GM21576 (cell line): ENCODE measurements at regions not wholly inside any gene's neighbourhood (a gene's known extent, or its start where the extent isn't known, plus 50 kb on each side); places are given as distances from the start of the nearest gene placed in this dataset.

ENCODE experiments used
- ATAC-seq: cut with Tn5 transposase; IDR thresholded peaks from one replicate; pipeline ENCODE4 v1.9.1; 2021; ENCODE audit warnings: mild to moderate bottlenecking, moderate library complexity; ENCODE audit not compliant: unreplicated experiment

DNA sequence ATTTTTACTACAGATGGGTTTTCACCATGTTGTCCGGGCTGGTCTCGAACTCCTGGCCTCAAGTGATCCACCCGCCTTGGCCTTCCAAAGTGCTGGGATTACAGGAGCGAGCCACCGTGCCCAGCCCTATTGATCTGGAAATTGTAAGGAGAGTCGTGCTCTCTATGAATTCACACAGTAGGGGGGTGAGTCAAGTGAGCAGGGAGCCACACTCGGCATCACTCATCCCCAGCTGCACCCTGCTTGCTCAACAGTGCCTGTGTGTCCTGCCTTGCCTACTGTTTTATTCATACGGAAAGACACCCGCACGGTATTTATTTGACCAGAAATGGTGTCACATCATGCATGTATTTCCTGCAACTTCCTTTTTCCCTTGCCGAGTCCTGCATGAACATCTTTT, 157.2 kb upstream of the FOXF1 start:
- no peak for ATAC-seq

DNA sequence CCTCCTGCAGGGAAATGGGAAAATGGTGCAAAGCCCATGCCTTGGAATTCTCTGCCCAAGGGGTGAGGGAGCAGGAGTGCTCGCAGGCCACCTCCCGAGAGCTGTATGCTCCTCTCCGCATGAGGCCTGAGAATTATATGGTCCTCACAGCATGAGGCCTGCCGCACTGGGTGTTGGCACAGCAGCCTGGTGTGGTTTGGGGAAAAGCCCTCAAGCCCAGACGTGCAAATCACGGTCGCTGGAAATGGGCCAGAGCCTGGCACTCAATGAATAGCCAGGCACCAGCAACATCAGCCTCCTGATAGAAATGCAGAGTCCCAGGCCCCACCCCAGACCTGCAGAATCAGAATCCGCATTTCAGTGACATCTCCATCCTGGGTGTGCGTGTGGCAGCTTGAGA, 156.4 kb upstream of the FOXF1 start:
- ATAC-seq, result no peak

DNA sequence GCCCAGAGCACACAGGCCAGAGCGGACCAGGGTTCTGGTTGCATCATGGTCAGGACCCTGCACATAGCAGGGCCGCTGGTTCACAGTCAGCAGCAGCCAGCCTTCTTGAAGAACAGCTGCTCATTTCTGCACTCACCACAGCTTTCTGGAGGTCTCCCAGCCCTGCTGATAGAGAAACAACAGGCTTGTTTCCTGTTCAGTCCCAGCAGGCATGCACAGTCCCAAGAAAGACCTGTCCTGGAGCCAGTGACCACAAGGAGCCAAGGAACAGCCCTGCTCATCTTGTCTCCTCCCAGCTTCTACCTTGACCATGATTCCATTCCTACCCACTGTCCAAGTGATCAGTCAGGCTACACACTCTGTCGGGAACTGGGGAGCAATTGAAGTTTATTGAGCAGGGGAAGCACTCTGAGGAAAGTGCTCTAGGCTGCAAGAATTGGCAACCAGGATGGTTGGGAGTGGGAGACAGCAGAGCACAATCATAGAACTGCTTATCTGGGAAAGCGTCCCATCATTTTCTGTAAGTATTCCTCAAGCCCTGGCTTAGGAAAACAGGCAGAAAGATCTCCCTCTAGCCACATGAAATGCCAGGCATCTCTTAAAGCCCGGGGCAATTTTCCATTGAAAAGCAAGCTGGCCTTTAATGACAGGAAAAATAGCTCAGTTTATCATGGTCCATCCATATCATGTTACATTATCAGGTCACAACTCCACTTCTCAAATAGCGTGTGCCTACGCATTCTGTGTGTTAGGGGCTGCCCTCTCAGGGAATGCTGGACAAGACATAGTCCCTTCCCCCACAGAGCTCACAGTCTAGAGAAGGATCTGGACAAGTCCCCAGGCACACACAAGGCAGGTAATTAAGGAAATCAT, 155.4 kb upstream of the FOXF1 start:
- ATAC-seq, result no peak

DNA sequence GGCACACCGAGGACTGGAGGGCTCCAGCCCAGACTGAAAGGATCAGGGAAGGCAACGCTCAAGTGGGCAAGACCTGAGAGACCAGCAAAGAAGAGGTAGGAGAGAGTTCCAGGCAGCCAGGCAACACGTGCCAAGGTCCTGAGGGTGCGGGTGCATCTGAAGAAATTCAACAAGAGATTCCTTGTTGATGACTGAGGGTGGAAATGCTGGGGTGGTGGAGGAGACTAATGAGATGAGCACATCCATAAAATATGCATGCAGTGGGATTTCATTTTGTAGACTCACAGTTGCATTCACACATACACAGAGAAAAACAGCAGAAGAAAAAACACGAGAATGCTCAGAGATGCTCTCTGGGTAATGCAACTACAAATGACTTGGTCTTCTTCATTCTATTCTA, 154.8 kb upstream of the FOXF1 start:
- ATAC-seq, result no peak

DNA sequence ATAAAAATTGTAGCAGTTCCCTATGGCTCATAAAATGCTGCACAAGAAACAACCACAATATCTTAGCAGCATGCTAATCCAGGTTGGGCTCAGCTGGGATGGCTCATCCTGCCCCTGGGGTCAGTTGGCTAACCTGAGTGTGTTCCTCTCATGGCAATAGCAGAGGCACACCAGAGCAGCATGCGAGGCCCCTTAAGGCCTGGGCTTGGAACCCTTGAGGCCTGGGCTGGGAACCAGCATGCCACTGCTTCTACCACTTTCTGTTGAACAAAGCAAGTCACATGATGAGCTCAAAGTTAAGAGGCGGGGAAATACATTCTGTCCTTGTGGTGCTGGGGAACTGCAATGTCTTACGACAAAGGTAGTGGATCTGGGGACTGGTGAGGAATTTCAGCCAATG, 154.4 kb upstream of the FOXF1 start:
- no peak for ATAC-seq

DNA sequence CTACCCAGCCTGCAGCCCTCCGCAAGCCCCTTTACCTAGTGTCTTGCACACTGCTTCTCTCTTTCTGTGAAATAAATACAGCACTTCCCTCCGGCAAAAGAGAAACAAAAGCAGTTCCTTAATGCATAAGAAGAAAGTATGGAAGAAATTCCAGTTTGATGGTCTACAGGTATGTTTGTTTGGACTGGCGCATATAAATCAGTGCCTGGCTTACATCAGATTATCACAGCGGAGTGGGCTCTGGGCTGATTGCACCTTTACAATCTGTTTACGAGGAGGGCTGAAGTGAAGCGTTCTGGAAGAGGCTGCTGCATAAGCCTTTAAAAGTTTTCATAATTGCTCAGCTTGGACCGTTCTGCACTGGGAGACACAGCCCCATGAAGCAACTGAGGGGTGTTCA, 153.5 kb upstream of the FOXF1 start:
- ATAC-seq, result no peak

DNA sequence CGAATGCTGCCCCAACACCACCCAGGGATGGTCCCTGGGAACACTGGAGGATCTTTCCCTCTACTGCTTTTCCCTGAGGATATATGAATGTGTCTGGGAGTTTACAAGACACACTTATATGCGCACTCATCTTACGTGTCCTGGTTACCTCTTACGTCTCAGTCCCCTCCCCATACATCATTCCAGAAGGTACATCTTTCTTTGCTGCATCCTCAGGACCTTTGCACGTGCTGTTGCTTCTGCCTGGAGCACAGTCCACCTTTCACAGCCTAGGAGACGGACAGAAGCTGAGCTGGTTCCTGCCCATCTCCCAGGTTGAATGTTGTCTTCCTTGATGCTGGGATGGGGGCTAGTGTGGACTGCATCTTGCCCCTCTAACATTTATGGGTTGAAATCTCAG, 153.0 kb upstream of the FOXF1 start:
- ATAC-seq, result no peak

DNA sequence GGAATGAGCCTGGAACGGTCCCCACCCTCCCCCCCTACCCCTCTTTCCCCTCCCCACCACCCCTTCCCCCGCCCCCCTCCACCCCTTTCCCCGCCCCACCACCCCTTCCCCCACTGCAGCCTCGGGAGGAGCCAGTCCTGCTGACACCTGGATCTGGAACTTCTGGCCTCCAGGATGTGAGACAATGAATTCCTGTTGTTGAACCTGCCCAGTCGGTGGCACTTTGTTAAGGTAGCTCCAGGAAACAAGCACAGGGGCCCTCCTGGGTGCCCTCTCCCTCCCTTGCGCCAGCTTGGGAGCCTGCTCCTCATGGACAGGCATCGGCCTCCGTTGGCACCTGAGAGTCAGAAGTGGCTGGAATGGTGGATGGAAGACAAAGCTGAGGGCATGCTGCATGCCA, 152.4 kb upstream of the FOXF1 start:
- ATAC-seq, result no peak

DNA sequence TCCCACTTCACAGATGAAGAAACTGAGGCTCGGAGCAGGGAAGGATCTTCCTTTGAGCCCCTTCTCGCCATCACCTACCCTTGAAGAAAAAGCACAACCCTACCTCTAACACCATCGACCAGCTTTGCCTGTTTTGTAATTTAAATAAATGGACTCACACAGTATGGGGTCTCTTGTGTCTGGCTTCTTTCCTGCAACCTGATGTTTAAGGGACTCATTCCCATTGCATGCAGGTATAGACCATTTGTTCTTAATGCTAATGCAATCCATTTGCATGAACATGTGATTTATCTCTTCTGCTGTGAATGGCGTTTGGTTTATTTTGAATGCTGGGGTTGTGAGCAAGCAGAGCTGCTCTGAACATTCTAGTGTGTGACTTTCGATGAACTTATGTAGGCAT, 150.8 kb upstream of the FOXF1 start:
- ATAC-seq, result no peak

DNA sequence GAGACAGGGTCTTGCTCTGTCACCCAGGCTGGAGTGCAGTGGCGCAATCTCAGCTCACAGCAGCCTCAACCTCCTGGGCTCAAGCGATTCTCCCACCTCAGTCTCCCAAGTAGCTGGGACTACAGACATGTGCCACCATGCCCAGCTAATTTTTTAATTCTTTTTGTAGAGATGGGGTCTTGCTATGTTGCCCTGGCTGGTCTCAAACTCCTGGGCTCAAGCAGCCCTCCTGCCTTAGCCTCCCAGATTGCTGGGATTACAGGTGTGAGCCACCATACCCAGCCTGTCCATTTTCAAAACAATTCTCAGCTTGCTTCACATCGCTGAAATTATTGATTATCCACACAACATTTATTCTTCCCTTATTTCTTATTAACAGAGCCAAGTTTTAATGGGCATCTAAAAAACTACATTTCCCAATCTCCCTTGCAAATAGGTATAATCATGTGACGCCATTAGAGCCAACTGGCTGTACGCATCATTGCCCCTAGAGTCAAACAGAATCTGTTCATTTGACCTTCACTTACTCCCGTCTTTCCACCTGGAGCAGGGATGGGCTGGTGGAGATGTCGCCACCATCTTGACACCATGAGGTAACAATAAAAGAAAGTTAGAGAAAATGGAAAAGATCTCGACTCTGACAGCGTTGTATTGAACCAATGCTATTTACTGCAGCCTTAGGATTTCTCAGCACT, 148.0 kb upstream of the FOXF1 start:
- ATAC-seq, result no peak

DNA sequence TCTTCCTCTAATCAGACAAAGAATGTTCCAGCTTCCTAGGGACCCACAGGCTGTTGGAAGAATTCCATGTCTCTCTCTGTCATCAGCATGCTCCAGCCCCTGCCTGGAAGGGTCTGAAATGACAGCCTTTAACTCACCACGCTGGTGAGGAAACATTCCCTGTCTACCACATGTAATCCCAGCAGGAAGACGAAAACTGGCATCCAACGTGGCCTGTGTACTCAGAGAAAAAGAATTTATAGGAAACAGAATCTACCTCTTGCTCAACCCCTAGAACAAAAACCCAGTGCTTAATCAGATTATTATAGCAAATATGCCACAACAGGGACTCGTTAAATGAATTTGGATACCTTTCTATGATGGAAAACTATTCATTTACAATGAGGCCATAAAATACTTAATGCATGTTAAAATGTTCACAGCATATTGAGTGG, 147.3 kb upstream of the FOXF1 start:
- no peak for ATAC-seq

DNA sequence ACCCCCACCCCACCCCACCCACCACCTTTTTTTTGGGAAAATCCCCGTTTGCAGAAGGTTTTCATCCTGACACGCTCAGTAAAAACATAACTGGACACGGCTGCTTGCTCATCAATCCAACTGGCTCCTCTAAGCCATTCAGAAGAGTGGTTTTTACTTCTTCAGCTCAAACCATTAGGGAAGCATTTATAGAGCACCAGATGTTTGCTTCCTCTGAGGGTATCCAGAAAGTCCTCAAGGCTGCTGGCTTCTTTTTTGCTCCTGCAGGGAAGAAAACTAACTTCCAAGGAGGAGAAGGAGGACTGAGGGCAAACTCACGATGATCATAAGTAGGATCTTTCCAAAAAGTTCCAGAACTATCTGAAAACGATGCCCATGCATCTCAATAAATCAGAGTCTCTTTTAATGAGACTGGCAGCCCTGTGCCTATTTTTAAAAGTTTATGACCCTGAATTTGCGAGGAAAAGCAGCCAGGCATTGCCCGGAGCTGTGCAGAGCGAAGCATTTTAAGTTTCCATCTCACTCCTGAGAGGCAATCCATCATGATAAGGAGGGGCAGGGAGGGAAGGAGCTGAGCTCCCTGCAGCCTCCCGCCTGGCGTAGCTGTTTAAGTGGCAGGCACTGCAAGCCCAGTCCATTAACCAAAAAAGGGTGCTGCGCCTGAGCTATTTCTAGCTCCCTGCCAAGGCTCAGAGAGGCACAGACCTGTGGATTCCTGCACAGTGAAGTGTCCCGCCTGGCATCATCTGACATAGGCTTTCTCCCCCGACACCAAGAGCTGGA, 146.3 kb upstream of the FOXF1 start:
- no peak for ATAC-seq

DNA sequence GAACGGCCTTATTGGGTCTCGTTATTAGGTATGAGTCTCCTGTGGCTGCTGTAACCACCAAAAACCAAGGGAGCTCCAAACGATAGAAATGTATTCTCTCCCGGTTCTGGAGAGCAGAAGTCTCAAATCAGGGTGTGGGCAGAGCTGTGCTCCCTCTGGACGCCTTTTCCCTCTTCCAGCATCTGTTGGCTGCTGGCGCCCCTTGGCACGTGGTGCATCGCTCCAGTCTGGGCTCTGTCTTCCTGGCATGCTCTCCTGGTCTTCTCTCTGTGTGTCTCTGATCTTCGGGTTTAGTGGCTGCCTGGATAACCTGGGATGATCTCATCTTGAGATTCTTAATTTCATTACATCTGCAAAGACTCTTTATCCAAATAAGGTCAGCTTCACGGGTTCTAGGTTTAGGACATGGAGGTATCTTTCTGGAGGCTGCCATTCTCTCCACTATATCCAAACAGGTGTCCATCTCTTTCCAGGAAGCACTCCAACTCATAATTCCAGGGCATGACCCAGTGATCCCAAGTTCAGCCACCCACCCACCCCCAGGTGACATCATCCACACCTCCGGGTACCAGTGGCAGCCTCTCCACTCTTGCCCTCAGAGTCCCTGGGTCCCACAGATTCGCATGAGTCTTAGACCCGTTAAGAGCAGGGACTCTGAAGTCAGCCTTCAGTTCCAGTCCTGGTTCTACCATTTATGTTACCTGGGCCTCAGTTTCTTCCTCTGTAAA, 145.5 kb upstream of the FOXF1 start:
- no peak for ATAC-seq

DNA sequence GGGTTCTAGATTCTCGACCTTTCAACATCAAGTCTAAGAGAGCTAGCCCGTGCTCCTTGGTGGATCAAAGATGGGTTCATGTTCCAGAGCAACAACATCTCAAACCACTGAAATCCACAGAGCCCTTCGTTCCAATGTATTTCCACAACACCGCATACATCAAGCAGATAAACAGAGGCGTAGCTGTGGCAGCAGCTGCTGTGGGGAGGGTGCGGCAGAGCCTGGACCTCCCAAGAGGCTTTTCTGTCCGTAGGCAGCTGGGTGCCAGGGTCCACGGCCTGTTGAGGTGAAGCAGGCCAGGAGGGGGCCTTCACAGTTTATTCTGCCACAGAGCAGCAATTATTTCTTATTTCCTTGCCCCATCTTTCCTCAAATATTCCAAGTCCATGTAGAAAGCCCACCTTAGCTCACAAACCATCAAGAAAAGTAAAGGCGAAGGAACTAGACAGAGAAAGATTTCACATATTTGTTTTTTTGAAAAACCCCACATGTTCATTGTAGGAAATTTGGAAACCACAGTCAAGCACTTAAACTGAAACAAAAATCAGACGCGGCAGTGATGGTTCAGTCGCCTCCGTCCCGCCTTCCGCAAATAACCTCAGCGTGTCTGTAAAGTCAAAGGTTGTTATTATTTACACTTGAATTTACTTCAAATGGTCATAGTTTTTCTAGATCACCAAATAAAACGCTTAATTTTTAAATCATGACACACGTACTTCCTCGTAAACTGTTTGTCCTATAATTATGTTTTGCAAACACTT, 144.6 kb upstream of the FOXF1 start:
- ATAC-seq, result no peak

DNA sequence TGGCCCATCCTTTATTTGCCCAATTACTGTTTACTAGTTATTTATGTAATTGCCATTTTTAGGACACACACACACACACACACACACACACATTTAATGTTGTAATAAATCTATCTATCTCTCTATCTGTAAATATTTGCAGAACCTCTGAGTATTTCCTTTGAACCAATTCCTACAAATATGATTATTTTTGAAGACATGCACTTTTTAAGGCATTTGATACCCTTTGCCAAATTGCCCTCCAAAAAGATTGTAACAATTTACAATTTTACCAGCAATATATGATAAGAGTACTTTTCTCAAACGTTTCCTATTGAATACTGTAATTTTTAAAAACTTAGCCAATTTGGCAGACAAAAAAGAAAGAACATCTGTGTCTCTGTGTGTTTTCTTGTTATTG, 143.8 kb upstream of the FOXF1 start:
- ATAC-seq, result no peak

DNA sequence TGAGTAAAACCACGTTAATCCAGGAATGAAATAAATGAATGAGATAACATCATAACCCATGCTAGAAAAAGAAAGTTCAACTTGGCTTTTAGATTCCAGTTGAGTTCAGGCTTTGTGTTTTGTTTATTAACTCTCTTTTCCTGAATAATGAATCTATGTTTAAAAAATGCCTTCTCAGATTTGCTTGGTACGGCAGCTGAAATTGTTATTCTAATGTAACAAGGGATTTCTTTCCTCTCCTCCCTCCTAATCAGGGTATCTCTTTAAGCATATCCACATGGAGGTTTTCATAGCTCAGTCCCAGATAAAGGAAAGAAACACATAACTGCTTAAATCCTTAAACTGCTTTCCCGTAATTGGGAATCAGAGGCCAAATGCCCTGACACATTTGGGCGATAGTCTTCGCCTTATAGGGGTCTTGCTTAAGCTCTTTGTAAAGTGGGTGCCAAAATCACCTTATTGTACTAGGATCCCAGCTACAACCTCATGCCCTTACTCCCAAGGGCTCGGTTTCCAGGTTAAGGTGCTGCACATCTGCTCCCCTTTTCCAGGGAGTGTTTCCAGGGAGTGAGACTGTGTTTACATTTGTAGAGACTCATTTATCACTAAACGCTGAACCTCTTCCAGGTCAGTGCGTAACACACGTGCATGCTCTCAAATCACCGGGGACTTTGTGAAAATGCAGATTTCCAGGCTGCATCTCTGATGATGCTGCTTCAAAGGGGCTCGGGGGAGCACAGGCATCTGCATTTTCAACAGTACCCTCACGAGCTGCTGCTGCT, 142.8 kb upstream of the FOXF1 start:
- ATAC-seq, result no peak

DNA sequence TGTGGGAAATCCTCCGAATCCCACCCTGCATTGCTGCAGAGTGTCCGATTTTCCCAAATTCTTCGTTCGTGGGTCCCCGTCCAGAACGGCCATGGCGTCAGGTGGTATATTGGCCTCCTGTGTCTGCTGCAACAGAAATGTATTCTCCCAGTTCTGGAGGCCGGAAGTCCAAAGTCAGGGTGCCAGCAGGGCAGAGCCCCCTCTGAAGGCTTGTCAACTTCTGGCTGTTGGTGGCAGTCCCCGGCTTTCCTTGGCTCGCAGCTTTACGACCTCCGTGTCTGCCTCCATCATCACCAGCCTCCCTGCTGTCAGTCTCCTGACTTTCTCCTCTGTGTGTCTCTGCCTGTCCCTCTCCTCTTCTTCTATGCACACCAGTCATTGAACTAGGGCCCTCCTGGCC, 142.1 kb upstream of the FOXF1 start:
- ATAC-seq, result no peak

DNA sequence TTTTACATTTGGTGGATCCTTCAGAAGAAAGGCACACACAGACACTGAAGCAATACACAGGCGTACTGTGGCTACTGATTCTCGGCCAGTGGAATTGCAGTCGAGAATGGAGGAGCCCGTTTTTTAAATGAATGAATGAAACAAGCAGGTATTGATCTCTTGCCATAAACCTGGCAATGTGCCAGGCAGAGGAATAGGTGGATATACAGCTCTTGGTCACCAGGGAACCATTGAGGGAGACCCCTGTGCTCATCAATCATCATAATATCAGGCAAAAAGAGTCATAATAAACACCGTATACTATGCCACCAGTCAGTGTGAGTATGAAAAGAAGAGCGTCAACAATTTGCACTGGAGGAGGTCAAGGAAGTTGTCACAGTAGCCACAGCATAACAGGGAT, 140.3 kb upstream of the FOXF1 start:
- no peak for ATAC-seq

DNA sequence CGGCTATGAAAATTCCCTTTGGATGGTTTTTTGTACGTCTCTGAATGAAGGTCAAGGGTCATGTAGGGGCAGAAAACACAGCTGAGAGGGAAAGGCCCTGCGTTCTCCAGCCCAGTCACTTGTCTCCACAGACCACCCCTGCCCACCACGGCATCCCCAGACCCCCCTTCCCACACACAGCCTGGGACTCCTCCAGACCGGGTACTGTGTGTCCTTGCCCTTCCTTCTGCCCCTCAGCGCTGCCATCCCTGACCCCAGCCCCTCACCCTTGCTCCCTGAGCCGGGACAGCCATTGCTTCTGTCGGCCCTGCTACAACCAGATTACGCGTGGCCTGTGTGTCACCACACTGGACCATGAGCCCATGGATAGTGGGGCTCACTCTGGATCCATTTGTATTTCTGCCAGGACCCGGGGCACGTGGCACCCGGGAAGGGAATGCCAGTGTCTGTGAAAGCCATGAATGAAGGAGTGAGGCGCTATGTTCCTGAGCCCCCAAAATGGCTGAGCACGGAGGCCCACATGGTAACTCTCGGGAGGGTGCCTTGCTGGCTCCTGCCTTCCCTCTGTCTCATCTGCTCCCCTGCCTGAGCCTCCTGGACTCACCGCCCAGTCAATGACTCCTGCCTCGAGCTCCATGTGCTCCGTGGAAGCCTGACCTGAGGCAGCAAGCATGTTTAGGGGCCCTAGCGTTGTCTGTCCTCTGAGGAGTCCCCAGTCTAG, 139.1 kb upstream of the FOXF1 start:
- ATAC-seq, result no peak
